ENCODE measurements at regions not wholly inside any gene's neighbourhood (a gene's known extent, or its start where the extent isn't known, plus 50 kb on each side); places are given as distances from the start of the nearest gene placed in this dataset.

- H3K9me1 ChIP-seq (ENCODE audit: control insufficient read depth, extremely low read depth, insufficient read depth, low read length), result no peaks in the 10 kb centered on the region
- H4K20me1 ChIP-seq (ENCODE audit: control insufficient read depth, extremely low read depth, insufficient read depth, low read length), result no peaks in the 10 kb centered on the region
- H3K9me3 ChIP-seq (ENCODE audit: control insufficient read depth, low read depth, low read length), result no peaks in the 10 kb centered on the region
- FAIRE-seq, result no peak
- no peaks in the 10 kb centered on the region for H3K79me2 ChIP-seq (ENCODE audit: control insufficient read depth, insufficient read depth, low read length)
- no peak overlapping the region for H2AFZ ChIP-seq (ENCODE audit: control insufficient read depth, low read length)
- H3K9ac ChIP-seq (ENCODE audit: control insufficient read depth, extremely low read depth, insufficient read depth, low read length), result no peak overlapping the region
- H3K27ac ChIP-seq (ENCODE audit: control insufficient read depth, insufficient read depth, low read length), result no peak overlapping the region
- no peak overlapping the region for H3K4me2 ChIP-seq (ENCODE audit: control insufficient read depth, extremely low read depth, insufficient read depth, low read depth, low read length)
- no peak for DNase-seq (ENCODE audit: low read depth, low spot score)
- H3K4me1 ChIP-seq (ENCODE audit: control insufficient read depth, extremely low read depth, insufficient read depth, low read length), result no peaks in the 10 kb centered on the region
- no peaks in the 10 kb centered on the region for H3K36me3 ChIP-seq (ENCODE audit: control insufficient read depth in 2 of 2, extremely low read depth in 1 of 2, insufficient read depth in 2 of 2, low read length in 2 of 2)
- H3K4me3 ChIP-seq (ENCODE audit: control insufficient read depth in 2 of 3, extremely low read depth in 1 of 3, insufficient read depth in 2 of 3, low read depth in 1 of 3, low read length in 3 of 3), result no peak overlapping the region
- TF ChIP-seq EZH2 (IDR thresholded peaks at IDR 0.05; ENCODE audit: low read length), result no peak
- TF ChIP-seq, protein P1, sequence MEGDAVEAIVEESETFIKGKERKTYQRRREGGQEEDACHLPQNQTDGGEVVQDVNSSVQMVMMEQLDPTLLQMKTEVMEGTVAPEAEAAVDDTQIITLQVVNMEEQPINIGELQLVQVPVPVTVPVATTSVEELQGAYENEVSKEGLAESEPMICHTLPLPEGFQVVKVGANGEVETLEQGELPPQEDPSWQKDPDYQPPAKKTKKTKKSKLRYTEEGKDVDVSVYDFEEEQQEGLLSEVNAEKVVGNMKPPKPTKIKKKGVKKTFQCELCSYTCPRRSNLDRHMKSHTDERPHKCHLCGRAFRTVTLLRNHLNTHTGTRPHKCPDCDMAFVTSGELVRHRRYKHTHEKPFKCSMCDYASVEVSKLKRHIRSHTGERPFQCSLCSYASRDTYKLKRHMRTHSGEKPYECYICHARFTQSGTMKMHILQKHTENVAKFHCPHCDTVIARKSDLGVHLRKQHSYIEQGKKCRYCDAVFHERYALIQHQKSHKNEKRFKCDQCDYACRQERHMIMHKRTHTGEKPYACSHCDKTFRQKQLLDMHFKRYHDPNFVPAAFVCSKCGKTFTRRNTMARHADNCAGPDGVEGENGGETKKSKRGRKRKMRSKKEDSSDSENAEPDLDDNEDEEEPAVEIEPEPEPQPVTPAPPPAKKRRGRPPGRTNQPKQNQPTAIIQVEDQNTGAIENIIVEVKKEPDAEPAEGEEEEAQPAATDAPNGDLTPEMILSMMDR (optimal IDR thresholded peaks at IDR 0.05 in 1 of 3, IDR thresholded peaks at IDR 0.05 in 1 of 3, conservative IDR thresholded peaks at IDR 0.05 in 1 of 3; ENCODE audit: extremely low read depth in 1 of 3, insufficient read depth in 2 of 3, low read length in 3 of 3), result no peak
- no peaks in the 10 kb centered on the region for H3K27me3 ChIP-seq (ENCODE audit: control insufficient read depth, extremely low read depth, insufficient read depth, low read length)
- dilution Hi-C loops (cut with MboI; ENCODE audit: extremely low pct_ligation_motif_present, low sequenced_read_pairs), result no loop called here
These were observed 72.4 kb upstream of the ISX start for GRCh38 chr22:34993548-34993947.

GRCh38 chr22:34997633-34998299 is 68.2 kb upstream of the ISX start:
- Histone ChIP-seq H3K9me3 (ENCODE audit: control insufficient read depth, low read depth, low read length) (no peaks in the 10 kb centered on the region), H3K36me3 (ENCODE audit: control insufficient read depth in 2 of 2, extremely low read depth in 1 of 2, insufficient read depth in 2 of 2, low read length in 2 of 2) (no peaks in the 10 kb centered on the region), H3K9me1 (ENCODE audit: control insufficient read depth, extremely low read depth, insufficient read depth, low read length) (no peaks in the 10 kb centered on the region), H3K9ac (ENCODE audit: control insufficient read depth, extremely low read depth, insufficient read depth, low read length) (no peak overlapping the region), H3K4me2 (ENCODE audit: control insufficient read depth, extremely low read depth, insufficient read depth, low read depth, low read length) (no peak overlapping the region), H2AFZ (ENCODE audit: control insufficient read depth, low read length) (no peak overlapping the region), H3K27me3 (ENCODE audit: control insufficient read depth, extremely low read depth, insufficient read depth, low read length) (no peaks in the 10 kb centered on the region), H4K20me1 (ENCODE audit: control insufficient read depth, extremely low read depth, insufficient read depth, low read length) (no peaks in the 10 kb centered on the region), H3K27ac (ENCODE audit: control insufficient read depth, insufficient read depth, low read length) (no peak overlapping the region), H3K79me2 (ENCODE audit: control insufficient read depth, insufficient read depth, low read length) (no peaks in the 10 kb centered on the region), H3K4me1 (ENCODE audit: control insufficient read depth, extremely low read depth, insufficient read depth, low read length) (no peaks in the 10 kb centered on the region), H3K4me3 (ENCODE audit: control insufficient read depth in 2 of 3, extremely low read depth in 1 of 3, insufficient read depth in 2 of 3, low read depth in 1 of 3, low read length in 3 of 3) (no peak overlapping the region)
- dilution Hi-C loops (cut with MboI; ENCODE audit: extremely low pct_ligation_motif_present, low sequenced_read_pairs), result no loop called here
- TF ChIP-seq EZH2 (IDR thresholded peaks at IDR 0.05; ENCODE audit: low read length), result no peak
- TF ChIP-seq, protein P1 (optimal IDR thresholded peaks at IDR 0.05 in 1 of 3, IDR thresholded peaks at IDR 0.05 in 1 of 3, conservative IDR thresholded peaks at IDR 0.05 in 1 of 3; ENCODE audit: extremely low read depth in 1 of 3, insufficient read depth in 2 of 3, low read length in 3 of 3), result no peak
- DNase-seq (ENCODE audit: low read depth, low spot score) (no peak), FAIRE-seq (no peak)

Measured in keratinocyte (primary cell).